ENCODE measurements at regions not wholly inside any gene's neighbourhood (a gene's known extent, or its start where the extent isn't known, plus 50 kb on each side); places are given as distances from the start of the nearest gene placed in this dataset.

DNA sequence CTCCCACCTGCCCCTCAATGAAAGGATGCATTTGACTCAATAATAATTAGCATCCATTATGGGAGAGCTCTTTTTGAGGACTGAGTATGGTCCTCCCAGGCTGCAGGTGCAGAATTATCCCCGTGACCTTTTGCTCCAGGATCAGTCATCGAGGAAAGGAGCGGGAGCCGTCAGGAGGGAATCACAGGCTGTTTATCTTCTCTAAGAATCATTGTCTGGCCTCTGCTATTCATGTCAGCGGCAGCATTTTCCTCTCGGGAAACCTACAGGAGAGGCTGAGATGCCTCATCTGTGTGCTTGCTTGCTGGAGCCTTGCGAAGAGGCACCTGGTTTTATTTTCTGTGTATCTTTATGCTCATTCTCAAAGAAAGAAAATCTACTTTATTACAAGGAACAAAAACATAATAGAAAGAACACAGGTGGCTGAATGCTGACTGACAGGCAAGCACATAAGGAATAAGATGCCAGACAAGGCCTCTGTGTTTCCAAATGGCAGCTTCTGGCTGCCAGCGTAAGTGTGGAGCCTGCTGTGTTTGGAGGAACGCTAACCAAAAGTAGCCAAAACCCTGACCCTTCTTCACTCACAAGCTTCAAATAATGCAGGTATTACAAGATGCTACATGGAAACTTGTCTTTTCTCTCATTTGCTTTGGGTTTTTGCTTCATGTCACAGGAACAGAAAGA is 539.1 kb upstream of the MARCKS start:
- TF ChIP-seq POLR2A (IDR thresholded peaks at IDR 0.05): no peak
- TF ChIP-seq, protein P1, sequence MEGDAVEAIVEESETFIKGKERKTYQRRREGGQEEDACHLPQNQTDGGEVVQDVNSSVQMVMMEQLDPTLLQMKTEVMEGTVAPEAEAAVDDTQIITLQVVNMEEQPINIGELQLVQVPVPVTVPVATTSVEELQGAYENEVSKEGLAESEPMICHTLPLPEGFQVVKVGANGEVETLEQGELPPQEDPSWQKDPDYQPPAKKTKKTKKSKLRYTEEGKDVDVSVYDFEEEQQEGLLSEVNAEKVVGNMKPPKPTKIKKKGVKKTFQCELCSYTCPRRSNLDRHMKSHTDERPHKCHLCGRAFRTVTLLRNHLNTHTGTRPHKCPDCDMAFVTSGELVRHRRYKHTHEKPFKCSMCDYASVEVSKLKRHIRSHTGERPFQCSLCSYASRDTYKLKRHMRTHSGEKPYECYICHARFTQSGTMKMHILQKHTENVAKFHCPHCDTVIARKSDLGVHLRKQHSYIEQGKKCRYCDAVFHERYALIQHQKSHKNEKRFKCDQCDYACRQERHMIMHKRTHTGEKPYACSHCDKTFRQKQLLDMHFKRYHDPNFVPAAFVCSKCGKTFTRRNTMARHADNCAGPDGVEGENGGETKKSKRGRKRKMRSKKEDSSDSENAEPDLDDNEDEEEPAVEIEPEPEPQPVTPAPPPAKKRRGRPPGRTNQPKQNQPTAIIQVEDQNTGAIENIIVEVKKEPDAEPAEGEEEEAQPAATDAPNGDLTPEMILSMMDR (IDR thresholded peaks at IDR 0.05): no peak
